ENCODE measurements at regions not wholly inside any gene's neighbourhood (a gene's known extent, or its start where the extent isn't known, plus 50 kb on each side); places are given as distances from the start of the nearest gene placed in this dataset.

- no peak for TF ChIP-seq NFYB (CRISPR knock-in tag; conservative IDR thresholded peaks at IDR 0.05; ENCODE audit: low read depth)
- TF ChIP-seq GABPB1 (CRISPR knock-in tag; IDR thresholded peaks at IDR 0.05): no peak
- no peak for TF ChIP-seq CTCF (IDR thresholded peaks at IDR 0.05)
- no peak for TF ChIP-seq ELF4 (CRISPR knock-in tag; IDR thresholded peaks at IDR 0.05; ENCODE audit: low read depth)
- TF ChIP-seq SP1 (CRISPR knock-in tag; conservative IDR thresholded peaks at IDR 0.05): no peak
- no peak for TF ChIP-seq JAZF1 (CRISPR knock-in tag; IDR thresholded peaks at IDR 0.05)
- TF ChIP-seq, protein P1, sequence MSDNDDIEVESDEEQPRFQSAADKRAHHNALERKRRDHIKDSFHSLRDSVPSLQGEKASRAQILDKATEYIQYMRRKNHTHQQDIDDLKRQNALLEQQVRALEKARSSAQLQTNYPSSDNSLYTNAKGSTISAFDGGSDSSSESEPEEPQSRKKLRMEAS (CRISPR knock-in tag; IDR thresholded peaks at IDR 0.05): no peak
- TF ChIP-seq PREB (CRISPR knock-in tag; IDR thresholded peaks at IDR 0.05; ENCODE audit: borderline replicate concordance): no peak
- TF ChIP-seq ATF1 (CRISPR knock-in tag; IDR thresholded peaks at IDR 0.05): no peak
- TF ChIP-seq, protein P2, sequence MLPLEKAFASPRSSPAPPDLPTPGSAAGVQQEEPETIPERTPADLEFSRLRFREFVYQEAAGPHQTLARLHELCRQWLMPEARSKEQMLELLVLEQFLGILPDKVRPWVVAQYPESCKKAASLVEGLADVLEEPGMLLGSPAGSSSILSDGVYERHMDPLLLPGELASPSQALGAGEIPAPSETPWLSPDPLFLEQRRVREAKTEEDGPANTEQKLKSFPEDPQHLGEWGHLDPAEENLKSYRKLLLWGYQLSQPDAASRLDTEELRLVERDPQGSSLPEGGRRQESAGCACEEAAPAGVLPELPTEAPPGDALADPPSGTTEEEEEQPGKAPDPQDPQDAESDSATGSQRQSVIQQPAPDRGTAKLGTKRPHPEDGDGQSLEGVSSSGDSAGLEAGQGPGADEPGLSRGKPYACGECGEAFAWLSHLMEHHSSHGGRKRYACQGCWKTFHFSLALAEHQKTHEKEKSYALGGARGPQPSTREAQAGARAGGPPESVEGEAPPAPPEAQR (CRISPR knock-in tag; IDR thresholded peaks at IDR 0.05): no peak
- TF ChIP-seq, protein P3, sequence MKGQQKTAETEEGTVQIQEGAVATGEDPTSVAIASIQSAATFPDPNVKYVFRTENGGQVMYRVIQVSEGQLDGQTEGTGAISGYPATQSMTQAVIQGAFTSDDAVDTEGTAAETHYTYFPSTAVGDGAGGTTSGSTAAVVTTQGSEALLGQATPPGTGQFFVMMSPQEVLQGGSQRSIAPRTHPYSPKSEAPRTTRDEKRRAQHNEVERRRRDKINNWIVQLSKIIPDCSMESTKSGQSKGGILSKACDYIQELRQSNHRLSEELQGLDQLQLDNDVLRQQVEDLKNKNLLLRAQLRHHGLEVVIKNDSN (CRISPR knock-in tag; IDR thresholded peaks at IDR 0.05): no peak
- TF ChIP-seq ATF2 (CRISPR knock-in tag; IDR thresholded peaks at IDR 0.05; ENCODE audit: borderline replicate concordance, low read depth): no peak
Observed at GRCh38 chr5:92444888-92445287, 1061.8 kb upstream of the ARRDC3 start.
